HEK293T (cell line): ENCODE measurements at regions not wholly inside any gene's neighbourhood (a gene's known extent, or its start where the extent isn't known, plus 50 kb on each side); places are given as distances from the start of the nearest gene placed in this dataset.

Experiments
- ELF4 ChIP-seq: fragments of 450-650 bp; IDR thresholded peaks from 2 replicates; pipeline ENCODE4 v1.6.1; 2017; ENCODE audit warnings: antibody characterized with exemption
- FOXM1 ChIP-seq: fragments of 450-650 bp; IDR thresholded peaks from 2 replicates; pipeline ENCODE4 v1.6.1; 2017; ENCODE audit warnings: mild to moderate bottlenecking, borderline replicate concordance
- HDGF ChIP-seq: fragments of 450-650 bp; IDR thresholded peaks from 2 replicates; pipeline ENCODE4 v1.6.1; 2017; ENCODE audit warnings: antibody characterized with exemption, borderline replicate concordance
- LEF1 ChIP-seq: fragments of 450-650 bp; IDR thresholded peaks from 2 replicates; pipeline ENCODE4 v1.6.1; 2017; ENCODE audit warnings: mild to moderate bottlenecking, borderline replicate concordance
- SP1 ChIP-seq: fragments of 450-650 bp; IDR thresholded peaks from 2 replicates; pipeline ENCODE4 v1.6.1; 2017
- ZNF384 ChIP-seq: fragments of 450-650 bp; IDR thresholded peaks from 2 replicates; pipeline ENCODE4 v1.6.1; 2016
- TF ChIP-seq, protein P1 (sequence below): fragments of 450-650 bp; IDR thresholded peaks from 2 replicates; pipeline ENCODE4 v1.6.1; 2016

DNA sequence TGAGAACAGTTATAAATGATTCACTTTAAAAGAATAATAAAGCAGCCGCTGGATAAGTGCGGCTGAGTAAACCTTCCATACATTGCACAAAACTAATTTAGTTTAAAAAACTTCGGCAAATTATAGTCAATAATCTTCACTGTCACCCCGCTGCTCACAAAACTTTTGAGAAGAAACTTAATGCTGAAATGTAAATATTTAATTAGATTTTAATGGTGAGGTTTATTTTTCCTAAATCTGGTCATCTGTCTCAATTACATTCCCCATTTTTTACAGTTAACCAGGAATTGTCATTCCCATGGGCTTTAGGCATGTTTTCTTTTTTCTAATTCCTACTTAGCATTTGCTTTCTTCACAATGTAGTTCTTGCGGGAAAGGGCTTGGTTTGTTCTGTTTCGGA lies 169.8 kb downstream of the CAAP1 start:
- TF ChIP-seq FOXM1 (no peak), ZNF384 (no peak), ELF4 (no peak), LEF1 (no peak), HDGF (no peak), SP1 (no peak)
- TF ChIP-seq, protein P1, sequence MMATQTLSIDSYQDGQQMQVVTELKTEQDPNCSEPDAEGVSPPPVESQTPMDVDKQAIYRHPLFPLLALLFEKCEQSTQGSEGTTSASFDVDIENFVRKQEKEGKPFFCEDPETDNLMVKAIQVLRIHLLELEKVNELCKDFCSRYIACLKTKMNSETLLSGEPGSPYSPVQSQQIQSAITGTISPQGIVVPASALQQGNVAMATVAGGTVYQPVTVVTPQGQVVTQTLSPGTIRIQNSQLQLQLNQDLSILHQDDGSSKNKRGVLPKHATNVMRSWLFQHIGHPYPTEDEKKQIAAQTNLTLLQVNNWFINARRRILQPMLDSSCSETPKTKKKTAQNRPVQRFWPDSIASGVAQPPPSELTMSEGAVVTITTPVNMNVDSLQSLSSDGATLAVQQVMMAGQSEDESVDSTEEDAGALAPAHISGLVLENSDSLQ = no peak
